IPS DF 4.7 (cell line): ENCODE measurements at regions not wholly inside any gene's neighbourhood (a gene's known extent, or its start where the extent isn't known, plus 50 kb on each side); places are given as distances from the start of the nearest gene placed in this dataset.
"Not testable (repeated sequence)": the region's sequence is repeated elsewhere in the genome, so short reads cannot be mapped to it uniquely, and the experiment has no call there.

Experiments used
- DNase-seq: peaks from one replicate; pipeline ENCODE4 v3.0.0-alpha.2; 2013; ENCODE audit warnings: low spot score; ENCODE audit errors: extremely low read depth

DNA sequence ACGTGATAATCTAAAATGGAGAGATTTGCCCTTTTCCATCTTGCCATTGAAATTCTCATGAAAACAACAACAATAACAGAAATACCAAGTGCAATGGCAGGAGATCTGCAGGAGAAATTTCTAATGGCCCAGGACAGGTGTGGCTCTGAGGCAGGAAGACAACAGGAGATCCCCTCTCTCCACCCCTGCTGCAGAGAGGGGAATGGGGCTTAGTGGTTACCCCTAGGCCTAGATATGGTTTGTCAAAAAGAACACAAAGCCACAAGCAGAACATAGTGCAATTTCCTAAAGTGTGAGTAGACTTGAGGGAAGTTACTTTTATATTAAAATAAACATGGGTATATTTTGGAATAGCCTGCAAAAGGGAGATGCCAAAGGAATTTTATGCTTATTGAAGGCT, 369.5 kb downstream of the KCNRG start:
- no peak for DNase-seq

DNA sequence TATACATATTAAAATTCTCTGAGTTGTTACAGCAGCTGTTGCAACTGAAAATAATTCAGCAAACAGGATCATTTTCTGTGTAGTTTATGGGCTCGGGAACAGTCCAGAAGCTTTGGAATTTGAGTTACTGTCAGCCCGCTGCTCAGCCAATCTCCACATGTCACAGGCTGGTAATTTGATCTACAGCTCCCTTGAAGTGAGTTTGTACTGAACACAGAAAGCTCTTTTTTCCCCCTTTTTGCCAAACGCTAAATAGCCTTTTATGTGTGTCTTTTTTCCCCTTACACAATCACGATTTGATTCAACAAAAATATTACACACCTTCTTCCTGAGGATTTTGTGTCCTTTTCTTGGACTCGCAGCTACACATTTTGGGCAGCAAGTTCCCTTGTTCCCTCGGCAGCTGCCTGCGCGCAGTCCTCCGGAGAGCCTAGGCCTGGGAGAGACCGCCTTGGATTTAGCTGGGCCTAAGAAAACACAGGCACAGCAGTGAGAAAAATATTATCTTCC, 371.4 kb downstream of the KCNRG start:
- no peak for DNase-seq

GRCh38 chr13:50387051-50387581, 371.9 kb downstream of the KCNRG start:
- no peak for DNase-seq

- DNase-seq: no peak
These were observed 373.2 kb downstream of the KCNRG start for GRCh38 chr13:50388481-50388880.

GRCh38 chr13:50389726-50390125, 374.5 kb downstream of the KCNRG start:
- DNase-seq: no peak

- no peak for DNase-seq
These were observed 375.4 kb downstream of the KCNRG start for GRCh38 chr13:50390503-50391248.

DNA sequence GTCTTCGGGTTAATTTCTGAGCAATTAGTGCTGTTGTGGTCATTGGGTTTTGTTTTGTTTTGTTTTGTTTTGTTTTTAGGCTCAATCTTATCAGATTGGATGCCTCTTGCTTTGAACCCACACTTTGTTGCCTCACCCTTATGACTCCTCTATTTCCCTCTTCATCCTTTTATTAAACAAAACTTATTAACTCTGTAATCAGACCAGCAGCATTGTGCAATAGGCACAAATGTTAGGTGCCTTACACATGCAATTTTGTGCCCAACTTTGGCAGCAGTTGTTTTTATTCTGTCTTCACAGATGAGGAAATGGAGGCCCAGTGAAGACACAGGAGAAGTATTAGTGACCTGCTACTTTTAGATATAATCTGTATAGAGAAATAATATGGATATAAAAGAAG, 377.7 kb downstream of the KCNRG start:
- DNase-seq: no peak

GRCh38 chr13:50393628-50394027, 378.4 kb downstream of the KCNRG start:
- DNase-seq: no peak

DNA sequence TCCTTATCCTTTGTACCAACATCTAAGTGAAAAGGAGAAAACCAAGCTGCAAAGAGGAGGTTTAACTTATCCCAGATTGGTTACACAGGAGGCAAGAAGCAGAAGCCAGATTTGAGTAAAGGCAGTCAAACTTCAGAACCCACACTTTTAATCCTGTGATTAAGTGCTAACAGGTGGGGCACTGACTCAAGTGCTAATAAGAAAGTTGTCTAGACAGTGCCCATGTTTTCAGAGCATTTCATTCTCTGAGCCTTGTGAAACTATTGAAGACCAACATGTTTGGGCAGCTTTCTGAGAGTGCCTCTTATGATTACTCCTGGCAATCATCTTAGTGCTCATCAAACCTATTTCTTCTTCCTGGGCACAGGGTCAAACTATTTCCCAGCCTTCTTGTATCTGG, 380.8 kb downstream of the KCNRG start:
- DNase-seq: no peak

DNA sequence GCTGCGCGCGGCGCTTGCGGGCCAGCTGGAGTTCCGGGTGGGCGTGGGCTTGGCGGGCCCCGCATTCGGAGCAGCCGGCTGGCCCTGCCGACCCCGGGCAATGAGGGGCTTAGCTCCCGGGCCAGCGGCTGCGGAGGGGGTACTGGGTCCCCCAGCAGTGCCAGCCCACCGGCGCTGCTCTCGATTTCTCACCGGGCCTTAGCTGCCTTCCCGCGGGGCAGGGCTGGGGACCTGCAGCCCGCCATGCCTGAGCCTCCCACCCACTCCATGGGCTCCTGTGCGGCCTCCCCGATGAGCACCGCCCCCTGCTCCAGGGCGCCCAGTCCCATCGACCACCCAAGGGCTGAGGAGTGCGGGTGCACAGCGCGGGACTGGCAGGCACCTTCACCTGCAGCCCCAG, 381.4 kb downstream of the KCNRG start:
- not testable (repeated sequence) for DNase-seq

DNA sequence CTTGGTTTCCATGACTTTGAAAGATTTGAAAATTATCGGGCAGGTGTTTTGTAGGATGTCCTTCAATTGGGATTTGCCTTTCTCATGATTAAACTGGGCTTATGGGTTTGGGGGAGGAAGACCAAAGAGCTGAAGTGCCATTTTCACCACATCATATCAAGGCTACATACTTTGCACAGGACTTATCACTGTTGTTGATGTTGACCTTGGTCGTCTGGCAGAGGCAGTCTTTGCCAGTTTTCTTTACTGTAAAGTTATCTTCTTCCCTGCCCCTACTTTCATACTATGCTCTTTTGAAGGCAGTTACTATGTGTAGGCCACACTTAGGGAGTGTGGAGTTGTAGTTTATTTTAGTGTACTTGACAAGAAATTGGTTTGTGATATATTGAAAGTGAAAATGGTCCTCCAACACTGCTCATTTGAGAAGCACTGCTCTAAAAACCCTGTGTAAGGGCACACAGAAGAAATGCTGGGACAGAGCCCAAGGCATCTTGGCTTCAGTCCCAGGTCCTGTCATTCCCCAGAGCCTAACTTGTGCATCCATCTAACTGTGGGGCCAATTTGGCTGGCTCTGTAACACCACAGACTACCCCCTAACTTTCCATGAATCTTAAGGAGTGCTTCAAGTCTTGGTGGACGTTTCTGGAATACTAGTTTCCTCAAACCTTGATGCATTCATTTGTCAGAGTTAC, 384.9 kb downstream of the KCNRG start:
- no peak for DNase-seq

GRCh38 chr13:50401049-50401505, 385.8 kb downstream of the KCNRG start:
- no peak for DNase-seq

DNA sequence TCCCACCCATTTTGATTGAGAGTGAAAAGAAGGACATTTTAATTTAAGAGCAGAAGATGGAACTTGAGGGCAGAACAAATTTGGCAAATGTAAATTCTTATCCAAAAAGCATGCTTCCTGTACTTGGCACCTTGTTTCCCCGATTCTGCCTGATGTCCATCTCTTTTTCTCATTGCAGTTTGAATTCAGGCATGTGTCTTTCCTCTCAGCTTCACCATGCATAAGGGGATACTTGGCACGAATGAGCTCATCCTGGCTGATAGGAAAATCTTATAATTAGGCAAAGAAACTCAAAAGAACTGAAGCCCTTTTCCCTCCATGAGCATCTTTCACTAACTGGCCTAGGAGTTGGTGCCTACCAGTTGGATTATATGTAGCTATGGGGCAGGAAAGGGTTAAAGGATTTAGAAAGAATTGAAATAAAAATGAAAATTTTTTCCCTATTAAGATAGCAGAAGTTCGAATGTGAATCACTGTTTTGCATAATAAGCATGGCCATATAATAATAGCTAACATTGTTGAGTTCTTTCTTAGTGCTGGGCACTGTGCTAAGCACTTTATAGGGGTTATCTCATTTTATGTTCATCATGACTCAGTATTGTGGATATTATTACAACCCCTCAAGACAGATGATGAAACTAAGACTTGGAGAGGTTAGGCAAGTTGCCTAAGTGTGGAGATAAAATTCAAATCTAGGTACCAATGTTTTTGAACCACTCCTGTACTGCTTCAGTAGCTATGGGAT, 386.6 kb downstream of the KCNRG start:
- DNase-seq: no peak

DNA sequence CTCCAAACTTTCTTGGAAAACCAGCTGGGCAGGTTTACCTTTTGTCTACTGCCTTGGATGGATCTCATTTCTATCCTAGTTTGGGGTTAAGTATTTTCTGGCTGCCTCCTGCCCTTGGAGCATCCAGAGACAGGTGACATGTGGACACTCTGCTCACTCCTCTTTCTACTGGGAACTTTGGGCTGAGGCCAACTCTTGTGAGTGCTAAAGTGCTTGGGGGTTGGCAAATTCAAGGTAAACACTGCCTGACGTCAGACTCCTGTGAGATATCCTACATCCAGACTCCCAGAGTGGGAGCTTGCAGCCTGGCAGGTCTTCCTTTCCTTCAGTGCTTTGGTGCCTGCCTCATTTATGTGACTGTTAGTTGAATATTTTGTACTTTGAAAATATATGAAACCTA, 388.1 kb downstream of the KCNRG start:
- DNase-seq: no peak

GRCh38 chr13:50404116-50404515, 388.9 kb downstream of the KCNRG start:
- DNase-seq: no peak

DNA sequence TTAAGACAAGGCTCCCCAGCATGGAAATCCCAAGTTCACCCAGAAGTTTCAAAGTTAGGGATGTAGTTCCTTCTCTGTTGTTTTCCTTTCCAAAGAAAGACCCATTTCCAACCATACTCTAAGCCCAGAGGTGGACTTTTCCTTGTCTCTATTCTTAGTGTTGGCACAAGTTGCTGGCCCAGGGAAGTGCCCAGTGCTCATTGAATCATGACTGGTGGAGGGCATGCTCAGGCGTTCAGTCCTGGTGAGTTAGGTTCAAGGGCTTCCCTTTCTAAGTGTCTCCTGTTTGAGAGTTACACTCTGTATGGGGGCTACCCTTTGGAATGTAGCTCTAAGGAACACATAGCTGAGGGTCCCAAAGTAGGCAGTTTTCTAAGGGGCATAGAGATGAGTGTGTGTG, 389.5 kb downstream of the KCNRG start:
- DNase-seq: no peak

GRCh38 chr13:50406831-50407230, 391.6 kb downstream of the KCNRG start:
- no peak for DNase-seq

- no peak for DNase-seq
These were observed 392.8 kb downstream of the KCNRG start for GRCh38 chr13:50408068-50408467.

DNA sequence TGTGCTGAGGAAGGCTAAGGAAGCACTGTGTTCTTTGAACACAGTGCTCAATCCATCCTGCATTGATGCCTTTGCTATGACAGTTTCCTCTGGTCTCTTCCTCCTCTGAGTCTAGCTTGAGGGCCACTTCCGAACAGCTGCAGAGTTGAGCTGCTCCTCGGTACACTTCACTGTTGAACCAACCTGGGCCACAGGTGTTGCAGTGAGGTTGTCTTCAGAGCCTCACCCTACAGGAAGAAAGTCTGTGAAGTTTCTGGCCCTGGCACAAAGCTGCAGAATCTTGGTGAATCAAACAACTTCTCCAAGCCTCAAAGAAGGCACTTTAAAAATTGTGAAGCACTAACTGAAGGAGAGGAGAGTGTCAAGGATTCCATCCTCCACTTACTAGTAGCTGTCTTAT, 394.0 kb downstream of the KCNRG start:
- no peak for DNase-seq

GRCh38 chr13:50410921-50411746, 395.9 kb downstream of the KCNRG start:
- DNase-seq: no peak

DNA sequence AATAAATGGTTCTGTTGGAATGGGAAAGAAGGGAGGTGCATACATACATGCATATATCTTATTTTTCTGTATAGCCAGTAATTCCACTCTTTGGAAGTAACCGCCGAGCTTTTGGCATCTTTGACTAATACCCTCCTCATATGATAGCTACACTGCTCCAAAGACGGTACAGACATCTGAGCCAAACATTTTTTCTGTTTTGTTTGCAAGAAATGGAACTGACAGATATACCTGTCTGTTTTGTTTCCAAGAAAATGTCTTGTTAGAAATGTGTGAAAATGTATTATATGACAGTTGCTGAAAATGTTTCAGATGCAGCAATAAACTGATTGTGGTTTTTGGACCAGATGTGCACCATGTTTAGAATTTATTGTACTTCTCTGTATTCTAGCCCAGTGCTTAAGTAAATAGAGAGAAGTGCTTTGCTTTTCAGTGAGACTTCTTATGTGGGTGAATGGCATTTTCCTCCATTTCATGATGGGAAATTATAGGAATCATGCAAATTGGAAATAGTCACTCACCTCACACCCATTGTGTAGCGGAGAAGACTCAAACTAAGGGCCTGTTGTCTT, 396.9 kb downstream of the KCNRG start:
- no peak for DNase-seq
